SHP77 (cell line): ENCODE measurements at regions not wholly inside any gene's neighbourhood (a gene's known extent, or its start where the extent isn't known, plus 50 kb on each side); places are given as distances from the start of the nearest gene placed in this dataset.
"Not testable (repeated sequence)": the region's sequence is repeated elsewhere in the genome, so short reads cannot be mapped to it uniquely, and the experiment has no call there.

Source experiments
- DNase-seq, 2 experiments: peaks; one replicate each; lab custom pipeline; 2025; lab: John Stamatoyannopoulos, UW

DNA sequence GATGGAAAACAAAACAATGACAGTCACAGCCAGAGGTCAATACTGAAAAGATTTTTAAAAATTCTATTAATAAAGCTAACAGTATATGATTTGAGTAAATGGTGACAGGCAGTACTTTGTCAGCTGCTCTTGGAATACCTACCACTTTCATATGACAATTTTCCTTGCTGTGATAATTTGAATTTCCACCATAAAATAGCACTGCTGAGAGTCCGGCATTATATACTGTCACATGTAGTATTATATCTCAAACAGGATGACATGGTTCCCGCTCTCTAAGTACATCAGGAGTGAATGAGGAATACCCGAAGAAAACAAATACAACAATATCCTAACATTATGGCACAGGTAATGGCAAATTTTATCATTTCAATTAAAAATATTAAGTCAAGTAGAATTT, 146.8 kb upstream of the TMPRSS15 start:
- DNase-seq, result no peak

DNA sequence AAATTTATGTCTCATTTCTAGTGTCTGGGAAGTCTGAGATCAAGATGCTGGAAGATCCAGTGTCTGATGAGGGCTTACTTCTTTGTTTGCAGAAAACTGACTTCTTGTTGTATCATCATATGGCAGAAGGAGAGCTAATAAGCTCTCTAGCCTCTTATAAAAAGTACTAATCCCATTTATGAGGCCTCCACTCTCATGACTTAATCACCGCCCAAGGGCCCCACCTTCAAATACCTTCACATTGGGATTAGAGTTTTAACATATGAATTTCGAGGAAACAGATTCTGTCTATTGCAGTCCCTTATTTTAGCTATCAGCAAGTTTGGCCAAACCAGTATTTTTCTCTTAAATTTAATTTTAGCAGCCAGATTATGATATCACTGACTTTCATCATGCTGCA, 150.2 kb upstream of the TMPRSS15 start:
- DNase-seq, result no peak

DNA sequence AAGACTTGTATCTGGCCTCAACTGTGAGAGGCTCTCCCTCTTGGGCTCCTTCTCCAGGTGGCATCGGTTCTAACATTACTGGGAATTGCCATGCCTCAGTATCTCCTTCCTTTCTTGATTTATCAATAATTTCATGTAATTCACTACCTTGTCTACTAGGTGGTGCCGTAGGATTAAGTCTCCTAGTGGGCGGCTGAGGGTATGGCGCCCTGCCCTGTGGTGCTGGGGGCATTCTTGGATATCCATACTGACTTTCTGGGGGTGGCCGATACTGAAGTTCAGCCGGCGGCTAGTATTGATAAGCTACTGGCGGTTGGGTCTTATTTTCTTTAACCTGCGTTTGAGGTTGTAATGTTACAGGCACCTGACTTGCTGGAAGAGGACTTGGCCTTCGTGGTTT, 164.2 kb upstream of the TMPRSS15 start:
- not testable (repeated sequence) for DNase-seq

- no peak for DNase-seq
Measured at GRCh38 chr21:18588001-18588662, 184.5 kb upstream of the TMPRSS15 start.

DNA sequence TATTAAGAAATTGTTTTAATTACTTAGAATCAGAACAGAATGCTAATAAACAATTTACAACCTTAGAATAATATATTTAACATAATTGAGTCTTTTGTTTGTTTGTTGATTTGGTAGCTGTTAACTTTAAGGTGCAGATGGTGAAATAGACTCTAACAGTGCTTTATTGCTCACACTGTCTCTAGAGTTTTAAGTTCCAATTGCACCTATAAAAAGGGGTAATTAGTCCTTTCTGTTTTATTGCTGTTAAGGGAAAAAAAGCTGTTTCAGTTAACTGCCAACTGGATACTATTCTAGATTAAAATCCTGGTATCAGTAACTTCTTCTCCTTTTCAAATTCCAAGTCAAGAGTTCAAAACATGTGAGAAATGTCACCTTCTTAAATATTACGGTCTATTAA, 197.6 kb upstream of the TMPRSS15 start:
- no peak for DNase-seq

GRCh38 chr21:18602711-18603110, 199.1 kb upstream of the TMPRSS15 start:
- DNase-seq, result no peak

DNA sequence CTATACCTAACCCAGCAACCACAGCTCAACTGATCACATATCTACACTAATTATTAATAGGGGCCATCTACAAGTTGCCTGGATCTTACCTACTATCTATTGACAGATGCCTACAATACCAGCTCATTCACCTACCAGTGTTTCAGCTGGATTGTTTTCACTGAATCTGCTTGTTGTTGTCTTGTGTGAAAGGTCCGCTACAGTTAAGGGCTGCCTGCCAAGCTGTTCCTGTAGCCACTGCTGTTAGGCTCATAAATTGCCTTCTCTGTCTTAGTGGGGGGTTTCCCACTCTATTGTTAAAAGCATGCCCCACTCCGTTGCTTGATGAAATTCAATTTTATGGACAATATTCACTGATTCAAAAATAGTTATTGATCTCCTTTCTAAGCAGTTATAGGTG, 199.7 kb upstream of the TMPRSS15 start:
- no peak for DNase-seq

- DNase-seq, result no peak
Measured at GRCh38 chr21:18603980-18604379, 200.4 kb upstream of the TMPRSS15 start.

DNA sequence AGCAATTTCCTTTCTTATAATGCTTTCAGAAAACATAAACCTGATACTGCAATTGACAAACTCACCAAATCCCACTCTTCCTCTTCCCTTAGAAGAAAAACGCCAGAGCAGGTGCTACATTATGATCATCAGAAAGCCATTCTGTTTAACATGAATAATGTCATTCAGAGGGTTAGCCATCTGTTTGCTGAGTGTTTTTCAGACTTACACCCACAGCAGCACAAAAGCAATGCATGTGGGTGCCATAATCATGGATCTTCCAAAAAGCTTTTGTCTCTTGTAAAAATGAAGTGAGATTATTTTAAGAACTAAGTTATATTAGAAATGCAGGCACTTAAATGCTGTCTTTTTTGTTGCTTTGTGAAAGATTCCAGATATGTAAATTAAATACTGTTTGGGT, 204.6 kb upstream of the TMPRSS15 start:
- DNase-seq, result no peak

DNA sequence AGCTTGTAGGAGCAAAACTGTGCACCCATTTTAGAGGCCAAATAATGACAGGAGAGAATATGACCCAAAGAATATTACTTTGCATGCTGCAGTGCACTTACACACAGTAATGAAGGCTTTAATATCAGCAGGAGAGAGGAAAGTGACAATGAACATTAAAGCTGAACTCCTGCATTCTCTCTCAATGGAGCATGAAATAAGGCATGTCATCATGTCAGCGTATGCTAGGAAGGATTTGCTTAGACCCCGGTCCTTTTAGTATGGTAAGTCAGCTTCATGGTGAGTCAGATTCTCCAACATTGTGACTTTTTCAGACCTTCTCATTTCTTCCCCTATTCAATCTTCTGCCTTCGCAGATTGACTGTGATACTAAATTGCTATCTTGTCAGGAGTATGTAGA, 210.7 kb upstream of the TMPRSS15 start:
- DNase-seq, result no peak

DNA sequence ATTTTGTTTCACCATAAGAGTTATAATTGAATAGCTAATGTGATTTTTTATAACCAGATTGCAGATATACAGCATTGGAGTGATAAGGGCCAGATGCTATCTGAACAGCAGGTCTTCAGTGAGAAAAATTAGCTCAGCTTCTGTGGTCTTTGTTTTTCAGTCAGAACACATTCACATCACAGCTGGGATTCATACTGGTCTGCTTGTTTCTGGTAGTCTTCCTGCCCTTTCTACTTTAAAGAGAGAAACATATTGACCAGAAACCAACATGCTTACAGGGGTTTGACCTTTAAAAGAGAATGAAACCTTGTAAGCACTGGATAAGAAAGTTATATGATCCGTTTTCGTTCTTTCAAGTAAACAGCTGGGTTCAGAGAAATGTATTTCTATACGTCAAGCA, 213.7 kb upstream of the TMPRSS15 start:
- DNase-seq, result no peak

GRCh38 chr21:18620436-18620835, 216.9 kb upstream of the TMPRSS15 start:
- no peak for DNase-seq

- no peak for DNase-seq
Measured at GRCh38 chr21:18622383-18622782, 218.8 kb upstream of the TMPRSS15 start.

- no peak for DNase-seq
Measured at GRCh38 chr21:18630446-18630845, 226.9 kb upstream of the TMPRSS15 start.

DNA sequence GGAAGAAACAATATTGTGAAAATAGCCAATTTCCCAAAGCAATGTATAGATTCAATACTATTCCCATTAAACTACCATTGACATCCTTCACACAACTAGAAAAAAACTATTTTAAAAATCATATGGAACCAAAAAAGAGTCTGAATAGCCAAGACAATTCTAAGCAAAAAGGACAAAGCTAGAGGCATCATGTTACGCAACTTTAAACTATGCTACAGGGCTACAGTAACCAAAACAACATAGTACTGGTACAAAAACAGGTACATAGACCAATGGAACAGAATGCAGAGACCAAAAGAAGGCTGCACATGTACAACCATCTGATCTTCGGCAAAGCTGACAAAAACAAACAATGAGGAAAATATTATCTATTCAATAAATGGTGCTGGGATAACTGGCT, 233.3 kb upstream of the TMPRSS15 start:
- DNase-seq, result no peak

GRCh38 chr21:18646116-18646515, 242.5 kb upstream of the TMPRSS15 start:
- DNase-seq, result no peak

- DNase-seq, result no peak
Measured at GRCh38 chr21:18655931-18656330, 252.3 kb upstream of the TMPRSS15 start.

DNA sequence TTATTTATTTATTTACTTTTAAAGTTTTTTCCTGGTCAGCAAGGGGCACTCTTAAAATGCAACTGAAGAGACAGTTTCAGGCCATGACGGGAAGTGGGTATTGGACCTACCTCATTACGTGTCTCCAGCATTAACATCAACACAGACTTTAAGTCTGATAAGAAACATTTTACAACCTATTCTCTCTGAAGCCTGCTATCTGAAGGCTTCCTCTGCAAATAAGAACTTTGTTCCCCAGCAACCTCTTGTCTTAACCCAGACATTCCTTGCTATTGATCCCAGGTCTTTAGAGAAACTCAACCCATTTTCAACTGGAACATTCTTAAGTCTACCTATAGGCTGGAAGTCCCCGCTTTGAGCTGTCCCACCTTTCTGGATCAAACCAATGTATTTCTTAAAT, 258.3 kb upstream of the TMPRSS15 start:
- DNase-seq, result no peak

GRCh38 chr21:18663663-18664062, 260.1 kb upstream of the TMPRSS15 start:
- no peak for DNase-seq

GRCh38 chr21:18666725-18667124, 263.1 kb upstream of the TMPRSS15 start:
- DNase-seq, result no peak

GRCh38 chr21:18673789-18674188, 270.2 kb upstream of the TMPRSS15 start:
- DNase-seq, result no peak

GRCh38 chr21:18677632-18678031, 274.0 kb upstream of the TMPRSS15 start:
- no peak for DNase-seq

- DNase-seq, result no peak
Measured at GRCh38 chr21:18705971-18706370, 302.4 kb upstream of the TMPRSS15 start.

DNA sequence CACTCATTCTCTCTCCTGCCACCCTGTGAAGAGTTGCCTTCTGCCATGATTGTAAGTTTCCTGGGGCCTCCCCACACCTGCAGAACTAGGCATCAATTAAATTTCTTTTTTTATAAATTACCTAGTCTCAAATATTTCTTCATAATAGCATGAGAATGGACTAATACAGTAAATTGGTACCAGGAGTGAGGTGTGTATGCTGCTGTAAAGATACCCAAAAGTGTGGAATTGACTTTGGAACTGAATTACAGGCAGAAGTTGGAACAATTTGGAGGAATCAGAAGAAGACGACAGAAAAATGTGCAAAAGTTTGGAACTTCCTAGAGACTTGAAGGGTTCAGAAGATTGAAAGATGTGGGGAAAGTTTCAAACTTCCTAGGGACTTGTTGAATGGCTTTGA, 308.1 kb upstream of the TMPRSS15 start:
- no peak for DNase-seq

DNA sequence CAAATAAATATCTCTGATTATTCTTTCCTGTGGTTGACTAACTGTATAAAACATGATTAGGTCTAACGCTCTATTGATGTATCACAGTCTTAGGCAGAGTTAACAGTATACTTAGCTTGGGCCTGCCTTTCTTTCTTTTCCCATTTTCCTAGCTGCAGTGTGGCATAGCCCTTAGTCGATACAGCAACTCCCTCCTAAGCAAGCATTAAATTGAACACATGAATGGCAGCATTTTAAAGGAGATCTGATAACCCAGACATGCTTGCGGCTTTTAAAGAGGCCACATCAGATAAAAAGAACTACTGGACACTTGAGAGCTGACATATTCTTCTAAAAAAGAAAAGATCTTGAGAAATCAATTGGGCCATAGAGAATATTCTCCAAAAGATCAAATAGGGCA, 312.0 kb upstream of the TMPRSS15 start:
- DNase-seq, result no peak
